ENCODE measurements at regions not wholly inside any gene's neighbourhood (a gene's known extent, or its start where the extent isn't known, plus 50 kb on each side); places are given as distances from the start of the nearest gene placed in this dataset.
A peak's percentile ranks its signal among the peaks of the same experiment; 100 is the strongest.

DNA sequence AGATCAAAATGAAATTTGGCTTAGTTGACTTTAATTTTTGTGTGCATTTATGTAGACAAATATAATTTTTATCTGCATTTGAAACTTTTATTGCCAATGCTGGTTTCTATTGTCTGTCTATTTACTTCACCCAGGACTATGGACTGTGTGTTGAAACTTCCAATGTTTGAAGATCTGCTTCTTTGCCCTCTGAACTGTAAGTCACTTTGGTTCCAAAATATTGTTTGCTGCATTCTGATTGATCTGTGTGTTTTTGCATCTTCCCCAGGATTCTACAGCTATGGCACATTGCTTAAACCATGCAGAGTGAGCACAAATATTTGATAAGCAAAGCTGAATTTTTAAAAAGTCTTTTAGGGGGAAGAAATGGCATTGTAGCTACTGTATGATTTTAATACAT is 131.0 kb upstream of the SOX5 start (continued):
- TF ChIP-seq ZFP36 (IDR thresholded peaks at IDR 0.05; ENCODE audit: borderline replicate concordance, low read depth, low read length, partially characterized antibody) (no peak), FOXM1 (CRISPR knock-in tag; IDR thresholded peaks at IDR 0.05) (no peak), SMYD3 (CRISPR knock-in tag; IDR thresholded peaks at IDR 0.05) (no peak), ZNF30 (CRISPR knock-in tag; IDR thresholded peaks at IDR 0.05) (no peak), KLF13 (CRISPR knock-in tag; IDR thresholded peaks at IDR 0.05) (no peak), ZBTB21 (CRISPR knock-in tag; IDR thresholded peaks at IDR 0.05) (no peak), MEF2D (CRISPR knock-in tag; IDR thresholded peaks at IDR 0.05) (peak; percentile 63; the same call in 1 of the 2 replicates), TEAD3 (CRISPR knock-in tag; optimal IDR thresholded peaks at IDR 0.05; ENCODE audit: borderline replicate concordance) (peak; percentile 87), PRMT3 (CRISPR knock-in tag; IDR thresholded peaks at IDR 0.05; ENCODE audit: borderline replicate concordance, low read depth) (no peak), EED (CRISPR knock-in tag; IDR thresholded peaks at IDR 0.05) (no peak), GLI4 (CRISPR knock-in tag; IDR thresholded peaks at IDR 0.05; ENCODE audit: borderline replicate concordance) (no peak)
- TF ChIP-seq, protein P1, sequence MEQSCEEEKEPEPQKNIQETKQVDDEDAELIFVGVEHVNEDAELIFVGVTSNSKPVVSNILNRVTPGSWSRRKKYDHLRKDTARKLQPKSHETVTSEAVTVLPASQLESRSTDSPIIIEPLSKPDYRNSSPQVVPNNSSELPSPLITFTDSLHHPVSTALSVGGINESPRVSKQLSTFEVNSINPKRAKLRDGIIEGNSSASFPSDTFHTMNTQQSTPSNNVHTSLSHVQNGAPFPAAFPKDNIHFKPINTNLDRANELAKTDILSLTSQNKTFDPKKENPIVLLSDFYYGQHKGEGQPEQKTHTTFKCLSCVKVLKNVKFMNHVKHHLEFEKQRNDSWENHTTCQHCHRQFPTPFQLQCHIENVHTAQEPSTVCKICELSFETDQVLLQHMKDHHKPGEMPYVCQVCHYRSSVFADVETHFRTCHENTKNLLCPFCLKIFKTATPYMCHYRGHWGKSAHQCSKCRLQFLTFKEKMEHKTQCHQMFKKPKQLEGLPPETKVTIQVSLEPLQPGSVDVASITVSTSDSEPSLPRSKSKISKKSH (CRISPR knock-in tag; IDR thresholded peaks at IDR 0.05; ENCODE audit: borderline replicate concordance) = no peak
- TF ChIP-seq, protein P2, sequence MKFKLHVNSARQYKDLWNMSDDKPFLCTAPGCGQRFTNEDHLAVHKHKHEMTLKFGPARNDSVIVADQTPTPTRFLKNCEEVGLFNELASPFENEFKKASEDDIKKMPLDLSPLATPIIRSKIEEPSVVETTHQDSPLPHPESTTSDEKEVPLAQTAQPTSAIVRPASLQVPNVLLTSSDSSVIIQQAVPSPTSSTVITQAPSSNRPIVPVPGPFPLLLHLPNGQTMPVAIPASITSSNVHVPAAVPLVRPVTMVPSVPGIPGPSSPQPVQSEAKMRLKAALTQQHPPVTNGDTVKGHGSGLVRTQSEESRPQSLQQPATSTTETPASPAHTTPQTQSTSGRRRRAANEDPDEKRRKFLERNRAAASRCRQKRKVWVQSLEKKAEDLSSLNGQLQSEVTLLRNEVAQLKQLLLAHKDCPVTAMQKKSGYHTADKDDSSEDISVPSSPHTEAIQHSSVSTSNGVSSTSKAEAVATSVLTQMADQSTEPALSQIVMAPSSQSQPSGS (CRISPR knock-in tag; IDR thresholded peaks at IDR 0.05) = peak; percentile 69; the same call in 1 of the 2 replicates
- TF ChIP-seq, protein P3, sequence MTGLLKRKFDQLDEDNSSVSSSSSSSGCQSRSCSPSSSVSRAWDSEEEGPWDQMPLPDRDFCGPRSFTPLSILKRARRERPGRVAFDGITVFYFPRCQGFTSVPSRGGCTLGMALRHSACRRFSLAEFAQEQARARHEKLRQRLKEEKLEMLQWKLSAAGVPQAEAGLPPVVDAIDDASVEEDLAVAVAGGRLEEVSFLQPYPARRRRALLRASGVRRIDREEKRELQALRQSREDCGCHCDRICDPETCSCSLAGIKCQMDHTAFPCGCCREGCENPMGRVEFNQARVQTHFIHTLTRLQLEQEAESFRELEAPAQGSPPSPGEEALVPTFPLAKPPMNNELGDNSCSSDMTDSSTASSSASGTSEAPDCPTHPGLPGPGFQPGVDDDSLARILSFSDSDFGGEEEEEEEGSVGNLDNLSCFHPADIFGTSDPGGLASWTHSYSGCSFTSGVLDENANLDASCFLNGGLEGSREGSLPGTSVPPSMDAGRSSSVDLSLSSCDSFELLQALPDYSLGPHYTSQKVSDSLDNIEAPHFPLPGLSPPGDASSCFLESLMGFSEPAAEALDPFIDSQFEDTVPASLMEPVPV (CRISPR knock-in tag; IDR thresholded peaks at IDR 0.05) = no peak
- TF ChIP-seq, protein P4, sequence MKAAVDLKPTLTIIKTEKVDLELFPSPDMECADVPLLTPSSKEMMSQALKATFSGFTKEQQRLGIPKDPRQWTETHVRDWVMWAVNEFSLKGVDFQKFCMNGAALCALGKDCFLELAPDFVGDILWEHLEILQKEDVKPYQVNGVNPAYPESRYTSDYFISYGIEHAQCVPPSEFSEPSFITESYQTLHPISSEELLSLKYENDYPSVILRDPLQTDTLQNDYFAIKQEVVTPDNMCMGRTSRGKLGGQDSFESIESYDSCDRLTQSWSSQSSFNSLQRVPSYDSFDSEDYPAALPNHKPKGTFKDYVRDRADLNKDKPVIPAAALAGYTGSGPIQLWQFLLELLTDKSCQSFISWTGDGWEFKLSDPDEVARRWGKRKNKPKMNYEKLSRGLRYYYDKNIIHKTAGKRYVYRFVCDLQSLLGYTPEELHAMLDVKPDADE (CRISPR knock-in tag; IDR thresholded peaks at IDR 0.05) = no peak
- TF ChIP-seq, protein P5, sequence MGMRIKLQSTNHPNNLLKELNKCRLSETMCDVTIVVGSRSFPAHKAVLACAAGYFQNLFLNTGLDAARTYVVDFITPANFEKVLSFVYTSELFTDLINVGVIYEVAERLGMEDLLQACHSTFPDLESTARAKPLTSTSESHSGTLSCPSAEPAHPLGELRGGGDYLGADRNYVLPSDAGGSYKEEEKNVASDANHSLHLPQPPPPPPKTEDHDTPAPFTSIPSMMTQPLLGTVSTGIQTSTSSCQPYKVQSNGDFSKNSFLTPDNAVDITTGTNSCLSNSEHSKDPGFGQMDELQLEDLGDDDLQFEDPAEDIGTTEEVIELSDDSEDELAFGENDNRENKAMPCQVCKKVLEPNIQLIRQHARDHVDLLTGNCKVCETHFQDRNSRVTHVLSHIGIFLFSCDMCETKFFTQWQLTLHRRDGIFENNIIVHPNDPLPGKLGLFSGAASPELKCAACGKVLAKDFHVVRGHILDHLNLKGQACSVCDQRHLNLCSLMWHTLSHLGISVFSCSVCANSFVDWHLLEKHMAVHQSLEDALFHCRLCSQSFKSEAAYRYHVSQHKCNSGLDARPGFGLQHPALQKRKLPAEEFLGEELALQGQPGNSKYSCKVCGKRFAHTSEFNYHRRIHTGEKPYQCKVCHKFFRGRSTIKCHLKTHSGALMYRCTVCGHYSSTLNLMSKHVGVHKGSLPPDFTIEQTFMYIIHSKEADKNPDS (CRISPR knock-in tag; IDR thresholded peaks at IDR 0.05) = no peak
- TF ChIP-seq, protein P6, sequence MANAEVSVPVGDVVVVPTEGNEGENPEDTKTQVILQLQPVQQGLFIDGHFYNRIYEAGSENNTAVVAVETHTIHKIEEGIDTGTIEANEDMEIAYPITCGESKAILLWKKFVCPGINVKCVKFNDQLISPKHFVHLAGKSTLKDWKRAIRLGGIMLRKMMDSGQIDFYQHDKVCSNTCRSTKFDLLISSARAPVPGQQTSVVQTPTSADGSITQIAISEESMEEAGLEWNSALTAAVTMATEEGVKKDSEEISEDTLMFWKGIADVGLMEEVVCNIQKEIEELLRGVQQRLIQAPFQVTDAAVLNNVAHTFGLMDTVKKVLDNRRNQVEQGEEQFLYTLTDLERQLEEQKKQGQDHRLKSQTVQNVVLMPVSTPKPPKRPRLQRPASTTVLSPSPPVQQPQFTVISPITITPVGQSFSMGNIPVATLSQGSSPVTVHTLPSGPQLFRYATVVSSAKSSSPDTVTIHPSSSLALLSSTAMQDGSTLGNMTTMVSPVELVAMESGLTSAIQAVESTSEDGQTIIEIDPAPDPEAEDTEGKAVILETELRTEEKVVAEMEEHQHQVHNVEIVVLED (CRISPR knock-in tag; IDR thresholded peaks at IDR 0.05; ENCODE audit: borderline replicate concordance) = no peak

Measured in HepG2 (cell line).